H1 (cell line): ENCODE measurements at regions not wholly inside any gene's neighbourhood (a gene's known extent, or its start where the extent isn't known, plus 50 kb on each side); places are given as distances from the start of the nearest gene placed in this dataset.
A peak's percentile ranks its signal among the peaks of the same experiment; 100 is the strongest.

Source experiments
- CTCF ChIA-PET: fragments of 300-600 bp; sonication (Branson Sonifier 250); formaldehyde crosslinking; loops from one replicate; lab custom pipeline; 2021; ENCODE audit not compliant: partially characterized antibody; lab: Charles Lee
- POLR2A ChIA-PET: fragments of 300-600 bp; sonication (Branson Sonifier 250); formaldehyde crosslinking; loops from one replicate; lab custom pipeline; 2021; ENCODE audit warnings: inconsistent platforms; ENCODE audit not compliant: partially characterized antibody; lab: Charles Lee
- DNase-seq, 2 experiments: peaks; one replicate each; pipeline versions ENCODE4 v3.0.0 to v3.0.0-alpha.2; 2010 to 2022; ENCODE audit warnings: low spot score in 2 of 2, low read depth in 1 of 2, mixed read lengths in 1 of 2
- FAIRE-seq: peaks from 2 replicates; lab custom pipeline; 2011; peaks lifted over from hg19 to GRCh38; lab: Jason Lieb, UNC
- H2AFZ ChIP-seq: 2 replicates; pipeline ENCODE4 v1.8.1; 2012; ENCODE audit warnings: low read length, inconsistent platforms
- H2AK5ac ChIP-seq: 2 replicates; pipeline ENCODE4 v1.6.1; 2013; ENCODE audit warnings: low read depth, low read length
- H2BK120ac ChIP-seq: replicated peaks from 2 replicates; pipeline ENCODE3; 2013; ENCODE audit warnings: low read depth, low read length, inconsistent platforms
- H2BK12ac ChIP-seq: 2 replicates; pipeline ENCODE4 v1.6.1; 2013; ENCODE audit warnings: low read depth, low read length
- H2BK15ac ChIP-seq: 2 replicates; pipeline ENCODE4 v1.6.1; 2013; ENCODE audit warnings: low read length
- H2BK20ac ChIP-seq: 2 replicates; pipeline ENCODE4 v1.6.1; 2013; ENCODE audit warnings: low read length
- H2BK5ac ChIP-seq: 2 replicates; pipeline ENCODE4 v1.6.1; 2013; ENCODE audit warnings: low read depth, low read length
- H3K14ac ChIP-seq: 2 replicates; pipeline ENCODE4 v1.6.1; 2013; ENCODE audit warnings: inconsistent platforms; ENCODE audit not compliant: insufficient read length
- H3K18ac ChIP-seq: 2 replicates; pipeline ENCODE4 v1.6.1; 2013; ENCODE audit warnings: low read length; ENCODE audit errors: extremely low read depth
- H3K23ac ChIP-seq: 2 replicates; pipeline ENCODE4 v1.6.1; 2013; ENCODE audit warnings: inconsistent platforms; ENCODE audit not compliant: insufficient read length
- H3K23me2 ChIP-seq: 2 replicates; pipeline ENCODE4 v1.6.1; 2013; ENCODE audit warnings: low read depth, low read length
- H3K27ac ChIP-seq: 2 replicates; pipeline ENCODE4 v1.6.1; 2011; ENCODE audit warnings: low read depth, low read length, inconsistent platforms
- H3K27me3 ChIP-seq, 4 experiments: replicated peaks in 1 of 4; 1 replicate in 1 of 4; 2 replicates in 3 of 4; pipeline versions ENCODE4 v1.6.1 to v1.8.1; 2011 to 2013; ENCODE audit warnings: low read length in 3 of 4, mild to moderate bottlenecking in 3 of 4, inconsistent platforms in 2 of 4, mixed read lengths in 2 of 4, moderate library complexity in 1 of 4; ENCODE audit not compliant: control insufficient read depth in 3 of 4, insufficient read depth in 3 of 4; ENCODE audit errors: extremely low read depth in 1 of 4
- H3K36me3 ChIP-seq, 4 experiments: 2 replicates each; pipeline versions ENCODE4 v1.6.1 to v1.8.1; 2011 to 2013; ENCODE audit warnings: mild to moderate bottlenecking in 4 of 4, low read length in 3 of 4, moderate library complexity in 2 of 4, control low read depth in 1 of 4, inconsistent platforms in 1 of 4; ENCODE audit not compliant: insufficient read depth in 4 of 4, control insufficient read depth in 2 of 4
- H3K4ac ChIP-seq: replicated peaks from 2 replicates; pipeline ENCODE3; 2013; ENCODE audit warnings: low read length, low read depth, mixed read lengths, inconsistent platforms; ENCODE audit not compliant: insufficient read length
- H3K4me1 ChIP-seq, 4 experiments: replicated peaks in 1 of 4; 1 replicate in 1 of 4; 2 replicates in 3 of 4; pipeline versions ENCODE4 v1.6.1 to v1.8.1; 2011 to 2013; ENCODE audit warnings: low read length in 3 of 4, inconsistent platforms in 2 of 4, mixed read lengths in 1 of 4; ENCODE audit not compliant: insufficient read depth in 4 of 4, control insufficient read depth in 3 of 4
- H3K4me2 ChIP-seq, 2 experiments: 2 replicates each; pipeline versions ENCODE4 v1.6.1 to v1.8.1; 2011 to 2013; ENCODE audit warnings: low read depth in 2 of 2, low read length in 2 of 2, control low read depth in 1 of 2, inconsistent platforms in 1 of 2, mild to moderate bottlenecking in 1 of 2; ENCODE audit not compliant: insufficient read depth in 1 of 2
- H3K4me3 ChIP-seq, 4 experiments: fragments of 200-600, 300-600 bp in 1 of 4; sonication (generic), shearing (Covaris generic), sonication (Bioruptor Twin) in 1 of 4; 2 replicates each; pipeline versions ENCODE4 v1.5.1 to v1.8.1; 2011 to 2016; ENCODE audit warnings: low read length in 4 of 4, low read depth in 3 of 4, control low read depth in 2 of 4, inconsistent platforms in 2 of 4, mild to moderate bottlenecking in 2 of 4, mixed read lengths in 1 of 4, moderate library complexity in 1 of 4; ENCODE audit not compliant: insufficient read depth in 2 of 4; ENCODE audit errors: extremely low read depth in 1 of 4
- H3K56ac ChIP-seq: replicated peaks from 2 replicates; pipeline ENCODE3; 2013; ENCODE audit warnings: low read depth, mild to moderate bottlenecking, mixed read lengths, low read length, inconsistent platforms; ENCODE audit not compliant: insufficient read length
- H3K79me1 ChIP-seq: 2 replicates; pipeline ENCODE4 v1.6.1; 2013; ENCODE audit warnings: low read depth, low read length, control low read depth
- H3K79me2 ChIP-seq, 2 experiments: 2 replicates each; pipeline versions ENCODE4 v1.6.1 to v1.8.1; 2012 to 2013; ENCODE audit warnings: low read length in 2 of 2, mild to moderate bottlenecking in 2 of 2, inconsistent platforms in 1 of 2; ENCODE audit not compliant: insufficient read depth in 2 of 2, control insufficient read depth in 1 of 2
- H3K9ac ChIP-seq, 4 experiments: replicated peaks in 1 of 4; 1 replicate in 1 of 4; 2 replicates in 3 of 4; pipeline versions ENCODE4 v1.6.1 to v1.8.1; 2011 to 2013; ENCODE audit warnings: low read depth in 3 of 4, low read length in 3 of 4, control low read depth in 2 of 4, mild to moderate bottlenecking in 2 of 4, moderate library complexity in 2 of 4, inconsistent platforms in 1 of 4; ENCODE audit errors: extremely low read depth in 1 of 4
- H3K9me3 ChIP-seq, 2 experiments: 2 replicates each; pipeline versions ENCODE4 v1.6.1 to v1.8.1; 2012 to 2013; ENCODE audit warnings: mild to moderate bottlenecking in 2 of 2, moderate library complexity in 2 of 2, control low read depth in 1 of 2, inconsistent platforms in 1 of 2, low read depth in 1 of 2, low read length in 1 of 2, mixed read lengths in 1 of 2; ENCODE audit not compliant: insufficient read depth in 2 of 2
- H4K20me1 ChIP-seq, 2 experiments: replicated peaks in 1 of 2; 2 replicates each; pipeline versions ENCODE3 to v1.8.1; 2011 to 2013; ENCODE audit warnings: inconsistent platforms in 2 of 2, low read length in 2 of 2, mild to moderate bottlenecking in 1 of 2; ENCODE audit not compliant: insufficient read depth in 2 of 2, control insufficient read depth in 1 of 2
- H4K5ac ChIP-seq: 2 replicates; pipeline ENCODE4 v1.6.1; 2013; ENCODE audit warnings: low read length, low read depth, mixed read lengths, inconsistent platforms; ENCODE audit not compliant: insufficient read length
- H4K8ac ChIP-seq: 2 replicates; pipeline ENCODE4 v1.8.0; 2013; ENCODE audit warnings: mild to moderate bottlenecking, moderate library complexity, low read length, inconsistent platforms; ENCODE audit not compliant: insufficient read depth; ENCODE audit errors: extremely low read depth
- H4K91ac ChIP-seq: replicated peaks from 2 replicates; pipeline ENCODE3; 2013; ENCODE audit warnings: low read length, mixed read lengths, inconsistent platforms; ENCODE audit not compliant: insufficient read length
- BCL11A ChIP-seq, 2 experiments: IDR thresholded peaks; one replicate each; pipeline ENCODE4 v1.6.1; 2011; ENCODE audit warnings: low read depth in 2 of 2, low read length in 2 of 2, mild to moderate bottlenecking in 2 of 2
- BRCA1 ChIP-seq: IDR thresholded peaks from 2 replicates; pipeline ENCODE4 v1.6.1; 2012; ENCODE audit warnings: low read depth, low read length, improper control_type of control experiment
- CBX5 ChIP-seq: fragments of 300-800, 300-1000 bp; sonication (generic); IDR thresholded peaks from 2 replicates; pipeline ENCODE4 v1.7.1; 2016; ENCODE audit warnings: antibody characterized with exemption, low read length, low read depth
- CHD1 ChIP-seq: IDR thresholded peaks from 2 replicates; pipeline ENCODE4 v1.6.1; 2012; ENCODE audit warnings: low read depth, low read length, improper control_type of control experiment
- CTBP2 ChIP-seq: IDR thresholded peaks from 2 replicates; pipeline ENCODE4 v1.7.0; 2011; ENCODE audit warnings: borderline replicate concordance, mild to moderate bottlenecking, moderate library complexity, mixed read lengths, low read length; ENCODE audit not compliant: insufficient read depth, insufficient read length
- EZH2 ChIP-seq: fragments of 200-600 bp; sonication (generic); IDR thresholded peaks from 2 replicates; pipeline ENCODE4 v1.7.1; 2012; ENCODE audit warnings: low read depth, mild to moderate bottlenecking, moderate library complexity, low read length, inconsistent platforms; ENCODE audit not compliant: severe bottlenecking
- HDAC2 ChIP-seq, 2 experiments: fragments of 300-600 bp in 1 of 2; sonication (generic) in 1 of 2; IDR thresholded peaks; 2 replicates each; pipeline ENCODE4 v1.6.1; 2011 to 2012; ENCODE audit warnings: low read depth in 2 of 2, low read length in 2 of 2, mild to moderate bottlenecking in 2 of 2, moderate library complexity in 2 of 2, borderline replicate concordance in 1 of 2, inconsistent platforms in 1 of 2
- HDAC6 ChIP-seq: IDR thresholded peaks from one replicate; pipeline ENCODE4 v1.7.1; 2012; ENCODE audit warnings: low read depth, mild to moderate bottlenecking, inconsistent platforms, low read length, moderate library complexity
- JUND ChIP-seq: IDR thresholded peaks from 2 replicates; pipeline ENCODE4 v1.6.1; 2011; ENCODE audit warnings: mild to moderate bottlenecking, improper control_type of control experiment, low read length
- KDM5A ChIP-seq: fragments of 200-600 bp; IDR thresholded peaks from 2 replicates; pipeline ENCODE4 v1.7.1; 2012; ENCODE audit warnings: mild to moderate bottlenecking, low read length, inconsistent platforms, mixed read lengths
- NRF1 ChIP-seq: IDR thresholded peaks from 2 replicates; pipeline ENCODE4 v1.6.1; 2011; ENCODE audit warnings: mild to moderate bottlenecking, low read depth, low read length, improper control_type of control experiment
- POLR2A ChIP-seq, 2 experiments: IDR thresholded peaks; 1 replicate in 1 of 2; 2 replicates in 1 of 2; pipeline ENCODE4 v1.6.1; 2011; ENCODE audit warnings: low read depth in 2 of 2, low read length in 2 of 2, mild to moderate bottlenecking in 2 of 2; ENCODE audit errors: control extremely low read depth in 1 of 2
- RXRA ChIP-seq: IDR thresholded peaks from 2 replicates; pipeline ENCODE4 v1.6.1; 2011; ENCODE audit warnings: low read depth, mild to moderate bottlenecking, low read length, moderate library complexity; ENCODE audit not compliant: insufficient read depth
- SP1 ChIP-seq: IDR thresholded peaks from 2 replicates; pipeline ENCODE4 v1.6.1; 2011; ENCODE audit warnings: low read depth, low read length
- SRF ChIP-seq: IDR thresholded peaks from 2 replicates; pipeline ENCODE4 v1.6.1; 2011; ENCODE audit warnings: mild to moderate bottlenecking, low read depth, low read length, moderate library complexity
- TBP ChIP-seq: IDR thresholded peaks from 2 replicates; pipeline ENCODE4 v1.6.1; 2011; ENCODE audit warnings: low read depth, low read length, improper control_type of control experiment
- WGBS, 2 experiments: shearing (Covaris generic) in 1 of 2; methylation state at CpG; one replicate each; pipeline versions ENCODE4 v1.1.6 to v1.1.7; 2013 to 2015; ENCODE audit warnings: low lambda C conversion rate in 2 of 2, mixed read lengths in 2 of 2, inconsistent platforms in 1 of 2, low coverage in 1 of 2, missing lambda C conversion rate in 1 of 2; ENCODE audit not compliant: insufficient replicate concordance in 2 of 2, insufficient coverage in 1 of 2, insufficient read length in 1 of 2; ENCODE audit errors: extremely low coverage in 1 of 2, missing lambda C conversion rate in 1 of 2; 5-methylcytosine and 5-hydroxymethylcytosine counted together

GRCh38 chr2:4963106-4963505 lies 729.1 kb upstream of the SOX11 start:
- H3K23me2 ChIP-seq, result peaks cover 5% of the 10 kb centered on the region; the same call in 1 of the 2 replicates
- H4K20me1 ChIP-seq, result peaks cover 0 to 5% of the 10 kb centered on the region in 2 experiments
- H3K18ac ChIP-seq, result no peak overlapping the region
- H3K79me2 ChIP-seq, result no peaks in the 10 kb centered on the region
- H4K91ac ChIP-seq, result peak overlapping the region; percentile 89
- DNase-seq (no peak), FAIRE-seq (no peak)
- H2BK15ac ChIP-seq, result no peak overlapping the region
- no peak overlapping the region for H2BK20ac ChIP-seq
- no peak overlapping the region; the same call in 1 of the 2 replicates for H2AK5ac ChIP-seq
- no peaks in the 10 kb centered on the region for H3K9me3 ChIP-seq
- no peaks in the 10 kb centered on the region for H3K4me1 ChIP-seq
- H3K14ac ChIP-seq, result no peak overlapping the region
- H2AFZ ChIP-seq, result no peak overlapping the region
- peak overlapping the region; percentile 99 for H3K56ac ChIP-seq
- no peak overlapping the region for H2BK120ac ChIP-seq
- H3K36me3 ChIP-seq, result no peaks in the 10 kb centered on the region
- H3K4me2 ChIP-seq, result no peak overlapping the region
- no peak overlapping the region for H4K5ac ChIP-seq
- H3K27me3 ChIP-seq, result no peaks in the 10 kb centered on the region
- H3K79me1 ChIP-seq, result no peaks in the 10 kb centered on the region
- no peak overlapping the region for H2BK5ac ChIP-seq
- POLR2A ChIA-PET, result no interaction called here
- no peak overlapping the region; the same call in 1 of the 2 replicates for H4K8ac ChIP-seq
- no peak overlapping the region for H3K4ac ChIP-seq
- no peak overlapping the region for H2BK12ac ChIP-seq
- no peak overlapping the region for H3K27ac ChIP-seq
- no peak overlapping the region for H3K4me3 ChIP-seq
- H3K23ac ChIP-seq, result no peak overlapping the region
- CTCF ChIA-PET, result no interaction called here
- WGBS, 2 experiments, result 81% methylated on average over 1 of the region's 1 CpG; no CpG with 5 or more reads in 1 of the 2 experiments
- H3K9ac ChIP-seq, result no peak overlapping the region
- TF ChIP-seq SP1, result no peak
- TF ChIP-seq NRF1, result no peak
- TF ChIP-seq CBX5, result no peak
- TF ChIP-seq POLR2A (IDR thresholded peaks at IDR 0.05; ENCODE audit: control extremely low read depth in 1 of 2, low read depth in 2 of 2, low read length in 2 of 2), result no peak
- no peak for TF ChIP-seq HDAC6
- no peak for TF ChIP-seq KDM5A
- no peak for TF ChIP-seq SRF
- no peak for TF ChIP-seq TBP
- no peak for TF ChIP-seq EZH2
- TF ChIP-seq CHD1, result no peak
- no peak for TF ChIP-seq RXRA
- TF ChIP-seq BRCA1, result no peak
- TF ChIP-seq HDAC2 (IDR thresholded peaks at IDR 0.05; ENCODE audit: borderline replicate concordance in 1 of 2, low read depth in 2 of 2, low read length in 2 of 2), result no peak
- TF ChIP-seq JUND, result no peak
- TF ChIP-seq BCL11A (IDR thresholded peaks at IDR 0.05; ENCODE audit: low read depth in 2 of 2, low read length in 2 of 2), result no peak
- TF ChIP-seq CTBP2, result no peak
